Left ventricle myocardium inferior (tissue), 1 donor: ENCODE measurements at regions not wholly inside any gene's neighbourhood (a gene's known extent, or its start where the extent isn't known, plus 50 kb on each side); places are given as distances from the start of the nearest gene placed in this dataset.

ENCODE experiments used
- DNase-seq: peaks from one replicate; pipeline ENCODE4 v3.0.0-alpha.2; 2020
- H3K27ac ChIP-seq: fragments of 200-600 bp; replicated peaks from 2 replicates; pipeline ENCODE4 v1.8.0; 2021
- H3K27me3 ChIP-seq: fragments of 200-600 bp; 2 replicates; pipeline ENCODE4 v1.8.0; 2021; ENCODE audit warnings: low read depth
- H3K36me3 ChIP-seq: fragments of 200-600 bp; 2 replicates; pipeline ENCODE4 v1.8.0; 2021
- H3K4me1 ChIP-seq: fragments of 200-600 bp; 2 replicates; pipeline ENCODE4 v1.8.0; 2021
- H3K4me3 ChIP-seq: fragments of 200-600 bp; 2 replicates; pipeline ENCODE4 v1.8.0; 2021; ENCODE audit warnings: mild to moderate bottlenecking, moderate library complexity
- H3K9me3 ChIP-seq: fragments of 200-600 bp; replicated peaks from 2 replicates; pipeline ENCODE4 v1.8.0; 2021
- intact Hi-C: fragments of 100-400 bp; cut with micrococcal nuclease; formaldehyde crosslinking; loops from one replicate; pipeline ENCODE4 v1.11.0; 2022
- TF ChIP-seq, protein P1 (sequence below): fragments of 200-600 bp; IDR thresholded peaks from 2 replicates; pipeline ENCODE4 v1.8.0; 2021; ENCODE audit warnings: antibody characterized with exemption, mild to moderate bottlenecking, borderline replicate concordance
- donor health status: DM: no; HTN: yes; CAD: no; lungs with severe emphysema.

DNA sequence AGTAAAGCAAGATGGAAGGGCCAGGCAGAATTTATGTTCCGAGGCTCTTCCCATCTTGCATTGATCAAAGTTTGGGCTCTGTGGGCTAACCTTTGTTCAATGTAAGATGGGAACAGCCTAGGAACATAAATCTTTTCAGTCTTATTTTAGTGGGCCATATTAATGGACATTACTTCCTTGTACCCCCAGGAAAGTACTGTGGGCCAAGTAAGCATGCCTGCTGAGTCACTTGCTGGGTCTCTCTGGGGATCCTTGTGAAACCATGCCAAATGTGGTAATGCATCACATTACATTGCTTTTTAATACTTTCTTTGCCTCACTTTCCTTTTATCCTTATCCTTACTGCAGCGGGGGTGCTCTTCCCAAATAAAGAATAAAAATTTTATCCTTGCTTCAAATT, 349.5 kb upstream of the POU1F1 start:
- H3K36me3 ChIP-seq = no peaks in the 10 kb centered on the region
- DNase-seq = no peak
- TF ChIP-seq, protein P1, sequence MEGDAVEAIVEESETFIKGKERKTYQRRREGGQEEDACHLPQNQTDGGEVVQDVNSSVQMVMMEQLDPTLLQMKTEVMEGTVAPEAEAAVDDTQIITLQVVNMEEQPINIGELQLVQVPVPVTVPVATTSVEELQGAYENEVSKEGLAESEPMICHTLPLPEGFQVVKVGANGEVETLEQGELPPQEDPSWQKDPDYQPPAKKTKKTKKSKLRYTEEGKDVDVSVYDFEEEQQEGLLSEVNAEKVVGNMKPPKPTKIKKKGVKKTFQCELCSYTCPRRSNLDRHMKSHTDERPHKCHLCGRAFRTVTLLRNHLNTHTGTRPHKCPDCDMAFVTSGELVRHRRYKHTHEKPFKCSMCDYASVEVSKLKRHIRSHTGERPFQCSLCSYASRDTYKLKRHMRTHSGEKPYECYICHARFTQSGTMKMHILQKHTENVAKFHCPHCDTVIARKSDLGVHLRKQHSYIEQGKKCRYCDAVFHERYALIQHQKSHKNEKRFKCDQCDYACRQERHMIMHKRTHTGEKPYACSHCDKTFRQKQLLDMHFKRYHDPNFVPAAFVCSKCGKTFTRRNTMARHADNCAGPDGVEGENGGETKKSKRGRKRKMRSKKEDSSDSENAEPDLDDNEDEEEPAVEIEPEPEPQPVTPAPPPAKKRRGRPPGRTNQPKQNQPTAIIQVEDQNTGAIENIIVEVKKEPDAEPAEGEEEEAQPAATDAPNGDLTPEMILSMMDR = no peak
- H3K4me3 ChIP-seq = no peak overlapping the region
- H3K27me3 ChIP-seq = no peaks in the 10 kb centered on the region
- intact Hi-C loops = no loop called here
- H3K9me3 ChIP-seq = peaks cover 35% of the 10 kb centered on the region
- no peaks in the 10 kb centered on the region for H3K4me1 ChIP-seq
- no peak overlapping the region for H3K27ac ChIP-seq

DNA sequence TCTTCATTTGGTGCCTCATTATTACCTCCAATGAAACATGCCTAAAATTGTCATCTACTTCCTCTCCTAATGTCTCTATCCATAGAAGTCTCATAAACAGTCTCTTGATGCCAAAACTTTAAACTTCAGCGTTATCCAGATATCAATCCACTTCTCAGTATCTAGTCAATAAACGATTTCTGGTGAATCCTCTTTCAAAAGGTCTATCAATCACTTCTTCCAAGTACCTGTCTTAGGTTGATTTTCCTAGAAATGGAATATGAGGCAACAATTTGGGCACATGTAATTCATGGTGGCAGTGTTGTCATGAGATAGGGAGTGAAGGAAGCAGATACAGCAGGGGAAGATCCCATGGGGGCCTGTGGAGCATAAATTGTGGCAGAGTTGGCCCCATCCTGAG, 348.5 kb upstream of the POU1F1 start:
- Histone ChIP-seq H3K4me3 (no peak overlapping the region), H3K27ac (no peak overlapping the region), H3K27me3 (no peaks in the 10 kb centered on the region), H3K4me1 (no peaks in the 10 kb centered on the region), H3K36me3 (no peaks in the 10 kb centered on the region), H3K9me3 (peaks cover 26% of the 10 kb centered on the region)
- intact Hi-C loops = no loop called here
- TF ChIP-seq, protein P1 = no peak
- DNase-seq = no peak

DNA sequence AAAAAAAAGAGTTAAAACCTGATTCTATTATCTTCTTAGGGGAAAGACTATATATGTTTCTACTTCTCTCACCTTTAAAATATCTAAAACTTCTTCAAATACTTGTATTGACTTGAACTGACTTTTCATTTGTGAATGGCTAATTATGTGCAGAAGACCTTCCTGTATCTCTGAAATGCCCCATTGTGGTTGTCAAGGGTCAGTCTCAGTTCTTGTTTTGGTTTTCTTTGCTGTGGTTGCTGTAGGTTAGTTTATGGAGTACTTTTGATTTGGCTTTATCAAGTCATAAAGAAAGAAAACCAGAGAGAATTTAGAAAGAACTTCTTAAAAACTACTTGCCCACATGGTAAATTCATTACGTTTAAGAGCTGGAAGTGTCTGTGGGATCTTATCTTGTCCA, 345.3 kb upstream of the POU1F1 start:
- no peak for DNase-seq
- TF ChIP-seq, protein P1 = no peak
- no peak overlapping the region for H3K27ac ChIP-seq
- H3K4me3 ChIP-seq = no peak overlapping the region
- no peaks in the 10 kb centered on the region for H3K36me3 ChIP-seq
- intact Hi-C loops = no loop called here
- H3K4me1 ChIP-seq = no peaks in the 10 kb centered on the region
- no peaks in the 10 kb centered on the region for H3K27me3 ChIP-seq
- H3K9me3 ChIP-seq = peaks cover 16% of the 10 kb centered on the region

DNA sequence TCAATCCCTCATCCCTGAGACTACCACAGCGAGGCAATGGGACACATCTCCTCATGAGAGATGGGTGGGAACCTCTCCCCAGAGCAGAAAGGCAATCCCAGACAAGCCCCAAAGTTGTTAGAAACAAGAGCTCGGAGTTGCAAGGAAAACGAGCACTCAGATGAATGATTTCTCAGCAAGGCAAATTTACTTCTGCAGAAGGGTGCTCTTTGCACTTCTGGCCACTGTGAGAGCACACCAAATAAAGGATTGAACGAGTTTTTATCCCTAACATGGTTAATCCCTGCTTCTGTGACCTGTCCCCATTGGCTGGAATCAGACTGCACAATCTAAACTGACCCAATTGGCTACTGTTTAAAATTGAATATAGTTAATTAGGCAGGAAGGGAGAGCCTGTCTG, 339.1 kb upstream of the POU1F1 start:
- Histone ChIP-seq H3K27me3 (no peaks in the 10 kb centered on the region), H3K9me3 (peaks cover 46% of the 10 kb centered on the region), H3K36me3 (no peaks in the 10 kb centered on the region), H3K4me1 (no peaks in the 10 kb centered on the region), H3K27ac (no peak overlapping the region), H3K4me3 (no peak overlapping the region)
- TF ChIP-seq, protein P1 = no peak
- DNase-seq = no peak
- intact Hi-C loops = no loop called here

DNA sequence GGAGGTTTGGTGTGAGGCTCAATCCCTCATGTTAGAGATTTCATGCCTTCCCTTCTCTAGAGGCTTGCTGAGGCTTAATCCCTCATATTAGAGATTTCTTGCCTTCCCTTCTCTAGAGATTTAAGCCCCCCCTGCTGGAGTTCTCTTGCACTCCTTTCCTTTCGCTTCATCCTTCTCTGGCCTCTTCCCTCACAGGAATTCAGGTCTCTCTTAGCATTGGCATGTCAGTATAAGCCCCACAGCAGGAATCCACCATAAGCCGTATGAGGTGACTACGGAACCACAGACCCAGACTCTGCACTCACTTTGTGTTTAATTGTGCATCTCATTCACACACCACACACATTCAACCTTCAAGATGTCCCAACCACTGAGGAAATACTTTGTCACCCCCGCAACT, 338.6 kb upstream of the POU1F1 start:
- intact Hi-C loops = no loop called here
- H3K9me3 ChIP-seq = peaks cover 46% of the 10 kb centered on the region
- no peak for DNase-seq

More for the DNA sequence above, 338.6 kb upstream of the POU1F1 start:
- H3K27me3 ChIP-seq = no peaks in the 10 kb centered on the region
- TF ChIP-seq, protein P1 = no peak
- no peaks in the 10 kb centered on the region for H3K4me1 ChIP-seq
- H3K4me3 ChIP-seq = no peak overlapping the region
- H3K36me3 ChIP-seq = no peaks in the 10 kb centered on the region
- no peak overlapping the region for H3K27ac ChIP-seq
